Stomach (tissue), 4 donors: ENCODE measurements at regions not wholly inside any gene's neighbourhood (a gene's known extent, or its start where the extent isn't known, plus 50 kb on each side); places are given as distances from the start of the nearest gene placed in this dataset.

ENCODE experiments used
- EP300 ChIP-seq: sonication (generic); formaldehyde crosslinking; IDR thresholded peaks from one replicate; pipeline ENCODE4 v1.6.1; 2017; ENCODE audit warnings: antibody characterized with exemption
- POLR2A ChIP-seq, 4 donors: fragments of 450-650 bp; IDR thresholded peaks; one replicate each; pipeline ENCODE4 v1.6.1; 2016; ENCODE audit warnings: antibody characterized with exemption in 4 of 4, control low read depth in 2 of 4, mild to moderate bottlenecking in 1 of 4, moderate library complexity in 1 of 4
- POLR2AphosphoS5 ChIP-seq, 3 donors: sonication (generic); formaldehyde crosslinking; IDR thresholded peaks; one replicate each; pipeline ENCODE4 v1.6.1; 2016; ENCODE audit warnings: antibody characterized with exemption in 3 of 3

DNA sequence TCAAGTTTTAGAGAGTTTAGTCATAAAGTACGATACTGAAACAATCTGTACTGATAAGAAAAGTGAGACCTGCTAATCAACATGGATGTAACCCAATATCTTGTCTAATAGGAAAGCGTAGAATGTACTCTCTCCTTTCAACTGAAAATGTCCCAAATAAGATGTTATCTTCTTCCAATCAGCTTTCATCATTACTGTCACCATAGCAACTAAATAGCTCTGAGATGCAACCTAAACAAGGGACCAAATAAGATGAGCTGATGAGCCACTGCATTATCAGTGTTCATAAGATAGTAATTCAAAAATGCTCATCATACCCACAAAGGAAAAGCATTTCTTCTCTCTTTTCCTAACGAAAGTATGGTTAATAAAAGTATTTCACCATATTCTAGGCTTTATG is 1108.3 kb upstream of the MAP3K7 start:
- TF ChIP-seq POLR2AphosphoS5 (IDR thresholded peaks at IDR 0.05) (no peak), EP300 (no peak), POLR2A (IDR thresholded peaks at IDR 0.05) (no peak)
